HPDE6-E6E7 (cell line): ENCODE measurements at regions not wholly inside any gene's neighbourhood (a gene's known extent, or its start where the extent isn't known, plus 50 kb on each side); places are given as distances from the start of the nearest gene placed in this dataset.
"Not testable (repeated sequence)": the region's sequence is repeated elsewhere in the genome, so short reads cannot be mapped to it uniquely, and the experiment has no call there.

Experiments
- DNase-seq: peaks from one replicate; pipeline ENCODE4 v3.0.0; 2011; ENCODE audit warnings: missing footprints; ENCODE audit errors: extremely low spot score

GRCh38 chr4:152193059-152193458, 342.8 kb downstream of the FBXW7 start:
- no peak for DNase-seq

- no peak for DNase-seq
These were observed 345.0 kb downstream of the FBXW7 start for GRCh38 chr4:152190907-152191306.

GRCh38 chr4:152189451-152190179, 346.3 kb downstream of the FBXW7 start:
- DNase-seq = no peak

- DNase-seq = no peak
These were observed 347.1 kb downstream of the FBXW7 start for GRCh38 chr4:152188801-152189200.

GRCh38 chr4:152187693-152188092, 348.2 kb downstream of the FBXW7 start:
- DNase-seq = no peak

GRCh38 chr4:152185786-152186550, 349.9 kb downstream of the FBXW7 start:
- DNase-seq = no peak

GRCh38 chr4:152181150-152181549, 354.7 kb downstream of the FBXW7 start:
- DNase-seq = no peak

- DNase-seq = no peak
These were observed 355.5 kb downstream of the FBXW7 start for GRCh38 chr4:152180369-152180768.

GRCh38 chr4:152177538-152177937, 358.4 kb downstream of the FBXW7 start:
- DNase-seq = not testable (repeated sequence)

GRCh38 chr4:152176627-152177214, 359.2 kb downstream of the FBXW7 start:
- no peak for DNase-seq

GRCh38 chr4:152175586-152175985, 360.3 kb downstream of the FBXW7 start:
- DNase-seq = no peak

GRCh38 chr4:152172146-152172545, 363.7 kb downstream of the FBXW7 start:
- no peak for DNase-seq

- no peak for DNase-seq
These were observed 364.3 kb downstream of the FBXW7 start for GRCh38 chr4:152171556-152171955.

GRCh38 chr4:152169683-152170082, 366.2 kb downstream of the FBXW7 start:
- no peak for DNase-seq

GRCh38 chr4:152168987-152169616, 366.8 kb downstream of the FBXW7 start:
- DNase-seq = no peak

- DNase-seq = no peak
These were observed 369.3 kb downstream of the FBXW7 start for GRCh38 chr4:152166567-152166966.

GRCh38 chr4:152165846-152166245, 370.0 kb downstream of the FBXW7 start:
- DNase-seq = no peak

GRCh38 chr4:152165146-152165545, 370.7 kb downstream of the FBXW7 start:
- no peak for DNase-seq

GRCh38 chr4:152164561-152164960, 371.3 kb downstream of the FBXW7 start:
- DNase-seq = no peak

- no peak for DNase-seq
These were observed 373.6 kb downstream of the FBXW7 start for GRCh38 chr4:152162331-152162697.

GRCh38 chr4:152161676-152162330, 374.1 kb downstream of the FBXW7 start:
- no peak for DNase-seq

- no peak for DNase-seq
These were observed 375.6 kb downstream of the FBXW7 start for GRCh38 chr4:152160225-152160800.
